NCI-H2029 (cell line): ENCODE measurements at regions not wholly inside any gene's neighbourhood (a gene's known extent, or its start where the extent isn't known, plus 50 kb on each side); places are given as distances from the start of the nearest gene placed in this dataset.
"Not testable (repeated sequence)": the region's sequence is repeated elsewhere in the genome, so short reads cannot be mapped to it uniquely, and the experiment has no call there.

Experiments
- DNase-seq: peaks from one replicate; lab custom pipeline; 2025; lab: John Stamatoyannopoulos, UW

- no peak for DNase-seq
Measured at GRCh38 chr2:194938066-194938465, 719.0 kb upstream of the SLC39A10 start.

GRCh38 chr2:194927489-194927888 lies 729.5 kb upstream of the SLC39A10 start:
- DNase-seq, result no peak

GRCh38 chr2:194926873-194927272 lies 730.2 kb upstream of the SLC39A10 start:
- no peak for DNase-seq

- no peak for DNase-seq
Measured at GRCh38 chr2:194925742-194926141, 731.3 kb upstream of the SLC39A10 start.

- no peak for DNase-seq
Measured at GRCh38 chr2:194917519-194917918, 739.5 kb upstream of the SLC39A10 start.

GRCh38 chr2:194915485-194915884 lies 741.5 kb upstream of the SLC39A10 start:
- DNase-seq, result no peak

- no peak for DNase-seq
Measured at GRCh38 chr2:194907569-194907968, 749.5 kb upstream of the SLC39A10 start.

GRCh38 chr2:194896871-194897270 lies 760.2 kb upstream of the SLC39A10 start:
- no peak for DNase-seq

- no peak for DNase-seq
Measured at GRCh38 chr2:194883711-194884110, 773.3 kb upstream of the SLC39A10 start.

GRCh38 chr2:194870974-194871535 lies 786.0 kb upstream of the SLC39A10 start:
- DNase-seq, result no peak

GRCh38 chr2:194867328-194867727 lies 789.7 kb upstream of the SLC39A10 start:
- no peak for DNase-seq

GRCh38 chr2:194854941-194855340 lies 802.1 kb upstream of the SLC39A10 start:
- DNase-seq, result no peak

- DNase-seq, result no peak
Measured at GRCh38 chr2:194842871-194843270, 814.2 kb upstream of the SLC39A10 start.

GRCh38 chr2:194834371-194834770 lies 822.7 kb upstream of the SLC39A10 start:
- not testable (repeated sequence) for DNase-seq

GRCh38 chr2:194826241-194826640 lies 830.8 kb upstream of the SLC39A10 start:
- DNase-seq, result no peak

GRCh38 chr2:194824450-194824849 lies 832.6 kb upstream of the SLC39A10 start:
- no peak for DNase-seq

- DNase-seq, result no peak
Measured at GRCh38 chr2:194822657-194823056, 834.4 kb upstream of the SLC39A10 start.

- no peak for DNase-seq
Measured at GRCh38 chr2:194822097-194822496, 834.9 kb upstream of the SLC39A10 start.

- DNase-seq, result no peak
Measured at GRCh38 chr2:194819367-194819766, 837.7 kb upstream of the SLC39A10 start.

- no peak for DNase-seq
Measured at GRCh38 chr2:194815475-194815874, 841.6 kb upstream of the SLC39A10 start.

- no peak for DNase-seq
Measured at GRCh38 chr2:194802589-194802988, 854.4 kb upstream of the SLC39A10 start.

- not testable (repeated sequence) for DNase-seq
Measured at GRCh38 chr2:194787071-194787470, 870.0 kb upstream of the SLC39A10 start.

- not testable (repeated sequence) for DNase-seq
Measured at GRCh38 chr2:194771394-194771793, 885.6 kb upstream of the SLC39A10 start.

GRCh38 chr2:194769030-194769429 lies 888.0 kb upstream of the SLC39A10 start:
- DNase-seq, result no peak

- no peak for DNase-seq
Measured at GRCh38 chr2:194765723-194766122, 891.3 kb upstream of the SLC39A10 start.
